Kidney (tissue), 13 donors: ENCODE measurements at regions not wholly inside any gene's neighbourhood (a gene's known extent, or its start where the extent isn't known, plus 50 kb on each side); places are given as distances from the start of the nearest gene placed in this dataset.

Source experiments
- DNase-seq, 5 donors: peaks; one replicate each; pipeline ENCODE4 v3.0.0-alpha.2; 2013 to 2020
- FAIRE-seq: peaks from 2 replicates; lab custom pipeline; 2012; peaks lifted over from hg19 to GRCh38; lab: Jason Lieb, UNC
- H3K27ac ChIP-seq, 2 donors: one replicate each; pipeline ENCODE4 v1.7.0; 2013; ENCODE audit warnings: low read depth in 2 of 2, low read length in 2 of 2, inconsistent platforms in 1 of 2
- H3K27me3 ChIP-seq: one replicate; pipeline ENCODE4 v1.7.1; 2013; ENCODE audit warnings: low read length, inconsistent platforms; ENCODE audit not compliant: control insufficient read depth, insufficient read depth
- H3K36me3 ChIP-seq, 3 donors: one replicate each; pipeline versions ENCODE4 v1.7.0 to v1.7.1; 2013; ENCODE audit warnings: low read length in 3 of 3, control low read depth in 1 of 3, inconsistent platforms in 1 of 3; ENCODE audit not compliant: insufficient read depth in 3 of 3, control insufficient read depth in 2 of 3
- H3K4me1 ChIP-seq, 3 donors: one replicate each; pipeline versions ENCODE4 v1.7.0 to v1.7.1; 2013; ENCODE audit warnings: low read length in 3 of 3, inconsistent platforms in 1 of 3, low read depth in 1 of 3; ENCODE audit not compliant: control insufficient read depth in 2 of 3, insufficient read depth in 2 of 3
- H3K4me3 ChIP-seq, 3 donors: one replicate each; pipeline versions ENCODE4 v1.7.0 to v1.8.1; 2013; ENCODE audit warnings: low read length in 3 of 3, control low read depth in 1 of 3, inconsistent platforms in 1 of 3
- H3K9ac ChIP-seq, 3 donors: one replicate each; pipeline versions ENCODE4 v1.7.0 to v1.7.1; 2013; ENCODE audit warnings: low read length in 3 of 3, control low read depth in 1 of 3, inconsistent platforms in 1 of 3
- H3K9me3 ChIP-seq, 3 donors: one replicate each; pipeline versions ENCODE4 v1.7.0 to v1.7.1; 2013; ENCODE audit warnings: low read length in 3 of 3, control low read depth in 1 of 3, inconsistent platforms in 1 of 3; ENCODE audit not compliant: control insufficient read depth in 2 of 3, insufficient read depth in 1 of 3
- intact Hi-C: fragments of 100-400 bp; cut with DNase I; formaldehyde crosslinking; loops from one replicate; pipeline ENCODE4 v1.11.1; 2022
- TF ChIP-seq, protein P1 (sequence below): IDR thresholded peaks from 3 replicates; pipeline ENCODE4 v1.5.1; 2012; ENCODE audit warnings: mild to moderate bottlenecking, moderate library complexity, borderline replicate concordance; ENCODE audit not compliant: insufficient read depth; ENCODE audit errors: extremely low read depth
- donor health status: control.
- donor health status: control.
- donor health status: control.
- donor health status: control.
- donor health status: control.
- donor health status: DM: yes; HTN: yes; CAD: no.
- donor health status: Normal renal cell carcinoma (clear cell type).

DNA sequence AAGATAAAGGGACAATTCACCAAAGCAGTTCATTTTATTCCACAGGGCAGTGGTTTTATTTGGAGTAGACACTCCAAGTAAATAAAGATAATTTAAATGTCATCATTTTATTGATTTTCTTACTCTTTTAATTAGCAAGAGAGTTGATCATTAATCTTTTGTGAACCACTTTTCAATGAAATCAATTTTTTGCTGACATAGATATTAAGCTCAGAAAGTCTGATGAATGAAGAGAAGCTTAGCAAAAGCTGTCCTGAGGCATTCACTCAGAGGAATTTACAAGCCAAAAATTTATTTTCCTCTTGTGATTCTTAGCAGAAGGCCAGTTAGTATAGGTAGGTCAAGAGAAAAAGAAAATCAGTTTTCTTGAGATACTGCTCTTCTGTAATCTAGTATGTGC lies 618.0 kb downstream of the CCER1 start:
- Histone ChIP-seq H3K36me3 (no peaks in the 10 kb centered on the region), H3K4me3 (no peak overlapping the region), H3K4me1 (no peaks in the 10 kb centered on the region), H3K27ac (no peak overlapping the region), H3K27me3 (no peaks in the 10 kb centered on the region), H3K9ac (no peak overlapping the region), H3K9me3 (no peaks in the 10 kb centered on the region)
- no peak for FAIRE-seq
- DNase-seq: no peak
- TF ChIP-seq, protein P1, sequence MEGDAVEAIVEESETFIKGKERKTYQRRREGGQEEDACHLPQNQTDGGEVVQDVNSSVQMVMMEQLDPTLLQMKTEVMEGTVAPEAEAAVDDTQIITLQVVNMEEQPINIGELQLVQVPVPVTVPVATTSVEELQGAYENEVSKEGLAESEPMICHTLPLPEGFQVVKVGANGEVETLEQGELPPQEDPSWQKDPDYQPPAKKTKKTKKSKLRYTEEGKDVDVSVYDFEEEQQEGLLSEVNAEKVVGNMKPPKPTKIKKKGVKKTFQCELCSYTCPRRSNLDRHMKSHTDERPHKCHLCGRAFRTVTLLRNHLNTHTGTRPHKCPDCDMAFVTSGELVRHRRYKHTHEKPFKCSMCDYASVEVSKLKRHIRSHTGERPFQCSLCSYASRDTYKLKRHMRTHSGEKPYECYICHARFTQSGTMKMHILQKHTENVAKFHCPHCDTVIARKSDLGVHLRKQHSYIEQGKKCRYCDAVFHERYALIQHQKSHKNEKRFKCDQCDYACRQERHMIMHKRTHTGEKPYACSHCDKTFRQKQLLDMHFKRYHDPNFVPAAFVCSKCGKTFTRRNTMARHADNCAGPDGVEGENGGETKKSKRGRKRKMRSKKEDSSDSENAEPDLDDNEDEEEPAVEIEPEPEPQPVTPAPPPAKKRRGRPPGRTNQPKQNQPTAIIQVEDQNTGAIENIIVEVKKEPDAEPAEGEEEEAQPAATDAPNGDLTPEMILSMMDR: no peak
- intact Hi-C loops: no loop called here

DNA sequence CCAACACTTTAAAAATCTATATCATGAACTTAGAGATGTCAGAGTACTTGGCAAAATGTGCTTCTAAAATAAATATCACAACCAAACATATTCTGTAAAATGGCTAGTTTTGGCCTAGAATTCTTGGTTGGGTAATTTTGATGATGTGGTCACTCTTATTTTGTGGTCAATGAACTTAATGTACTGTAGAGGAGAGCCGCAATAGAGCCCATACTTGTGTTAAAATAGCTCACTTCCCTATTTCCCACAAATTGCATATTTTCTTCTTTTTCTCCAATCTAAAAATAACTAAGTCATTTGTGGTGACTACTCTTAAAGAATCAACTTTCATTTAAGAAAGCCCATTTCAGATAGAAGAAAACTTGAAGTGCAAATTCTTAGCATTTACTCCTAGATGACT lies 619.4 kb downstream of the CCER1 start:
- Histone ChIP-seq H3K27me3 (no peaks in the 10 kb centered on the region), H3K36me3 (no peaks in the 10 kb centered on the region), H3K27ac (no peak overlapping the region), H3K9me3 (no peaks in the 10 kb centered on the region), H3K4me3 (no peak overlapping the region), H3K4me1 (no peaks in the 10 kb centered on the region), H3K9ac (no peak overlapping the region)
- no peak for DNase-seq
- FAIRE-seq: no peak
- TF ChIP-seq, protein P1: no peak
- intact Hi-C loops: no loop called here

DNA sequence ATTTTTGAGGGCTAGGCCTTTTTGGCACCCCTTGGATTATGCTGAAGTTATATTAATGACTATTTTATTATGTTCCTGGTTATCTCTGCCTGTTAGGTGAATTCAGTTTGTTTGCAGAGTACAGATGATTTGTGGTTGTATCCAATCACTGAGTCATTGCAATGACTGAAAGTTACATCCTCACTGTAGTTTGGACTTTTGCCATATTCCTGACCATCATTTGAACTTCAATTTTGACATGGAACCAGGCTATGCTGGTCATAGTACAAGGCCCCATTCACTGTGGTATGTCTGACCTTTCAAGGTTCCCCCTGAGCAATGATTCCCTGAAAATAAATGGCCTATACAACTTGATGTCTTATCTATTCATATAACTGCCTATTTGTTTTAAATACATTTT lies 621.0 kb downstream of the CCER1 start:
- no peak overlapping the region for H3K27ac ChIP-seq
- DNase-seq: no peak
- H3K9ac ChIP-seq: no peak overlapping the region
- H3K27me3 ChIP-seq: no peaks in the 10 kb centered on the region
- intact Hi-C loops: no loop called here
- TF ChIP-seq, protein P1: no peak
- H3K36me3 ChIP-seq: no peaks in the 10 kb centered on the region
- no peaks in the 10 kb centered on the region for H3K4me1 ChIP-seq
- H3K9me3 ChIP-seq: no peaks in the 10 kb centered on the region
- no peak overlapping the region for H3K4me3 ChIP-seq
- FAIRE-seq: no peak

DNA sequence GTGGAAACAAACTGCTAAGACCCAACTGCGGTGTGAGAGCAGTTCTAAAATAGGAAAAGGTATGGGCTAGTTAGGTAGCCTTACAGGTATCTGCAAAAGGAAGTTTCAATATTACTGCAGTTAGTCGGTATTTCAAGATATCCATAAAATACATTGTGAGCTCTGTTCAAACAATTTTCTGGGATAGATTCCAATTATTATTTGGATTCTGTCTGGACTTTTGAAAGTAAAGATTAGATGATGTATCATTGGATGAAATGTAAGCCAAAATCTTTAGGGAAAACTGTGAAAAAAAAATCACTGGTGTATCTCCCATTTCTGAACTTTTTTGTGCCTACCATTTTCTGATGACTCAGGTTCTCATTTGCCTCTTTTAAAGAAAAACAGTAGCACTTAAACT lies 621.6 kb downstream of the CCER1 start:
- Histone ChIP-seq H3K4me1 (no peaks in the 10 kb centered on the region), H3K27me3 (no peaks in the 10 kb centered on the region), H3K9me3 (no peaks in the 10 kb centered on the region), H3K9ac (no peak overlapping the region), H3K27ac (no peak overlapping the region), H3K36me3 (no peaks in the 10 kb centered on the region), H3K4me3 (no peak overlapping the region)
- intact Hi-C loops: no loop called here
- TF ChIP-seq, protein P1: no peak
- FAIRE-seq (no peak), DNase-seq (no peak)
